Mesothelial cell of epicardium (in vitro differentiated cells): ENCODE measurements at regions not wholly inside any gene's neighbourhood (a gene's known extent, or its start where the extent isn't known, plus 50 kb on each side); places are given as distances from the start of the nearest gene placed in this dataset.
A peak's percentile ranks its signal among the peaks of the same experiment; 100 is the strongest.

Experiments
- DNase-seq, 2 experiments: peaks; one replicate each; pipeline ENCODE4 v3.0.0; 2021; ENCODE audit warnings: low spot score in 2 of 2; ENCODE audit not compliant: unreplicated experiment in 2 of 2
- H3K27ac Mint-ChIP-seq: 2 replicates; pipeline ENCODE4 v1.8.0; 2021; ENCODE audit warnings: mixed read lengths
- H3K27me3 Mint-ChIP-seq: 2 replicates; pipeline ENCODE4 v1.8.0; 2021; ENCODE audit warnings: low read depth, mixed read lengths
- H3K36me3 Mint-ChIP-seq: 2 replicates; pipeline ENCODE4 v1.8.0; 2021; ENCODE audit warnings: mixed read lengths
- H3K4me1 Mint-ChIP-seq: 2 replicates; pipeline ENCODE4 v1.8.0; 2021; ENCODE audit warnings: mixed read lengths
- H3K4me3 Mint-ChIP-seq: 2 replicates; pipeline ENCODE4 v1.8.0; 2021; ENCODE audit warnings: mild to moderate bottlenecking, moderate library complexity, mixed read lengths
- H3K9me3 Mint-ChIP-seq: 2 replicates; pipeline ENCODE4 v1.8.0; 2021; ENCODE audit warnings: mixed read lengths
- TF ChIP-seq, protein P1 (sequence below): fragments of 200-600 bp; sonication (generic); IDR thresholded peaks from one replicate; pipeline ENCODE4 v1.5.0; 2021; ENCODE audit warnings: antibody characterized with exemption; ENCODE audit not compliant: unreplicated experiment

DNA sequence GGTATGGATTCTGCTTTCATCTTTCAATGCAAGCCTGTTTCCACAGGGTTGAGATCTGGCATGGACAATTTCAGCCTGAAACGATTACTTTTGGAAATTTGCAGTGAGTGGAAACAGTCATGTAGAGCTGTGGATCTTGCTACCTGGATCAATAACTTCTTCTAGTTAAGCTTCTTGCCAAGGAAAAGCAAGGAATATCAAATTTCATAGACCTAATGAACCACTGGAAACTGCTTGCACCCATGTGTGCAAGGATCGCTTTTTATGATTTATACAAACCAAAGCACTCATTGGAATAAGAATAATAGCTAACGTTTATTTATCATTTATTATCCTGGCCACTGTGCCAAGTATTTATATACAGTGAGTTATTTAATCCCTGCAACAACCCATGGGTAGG lies 392.8 kb downstream of the KCNRG start:
- peaks cover 27% of the 10 kb centered on the region for H3K4me1 Mint-ChIP-seq
- no peaks in the 10 kb centered on the region for H3K36me3 Mint-ChIP-seq
- TF ChIP-seq, protein P1, sequence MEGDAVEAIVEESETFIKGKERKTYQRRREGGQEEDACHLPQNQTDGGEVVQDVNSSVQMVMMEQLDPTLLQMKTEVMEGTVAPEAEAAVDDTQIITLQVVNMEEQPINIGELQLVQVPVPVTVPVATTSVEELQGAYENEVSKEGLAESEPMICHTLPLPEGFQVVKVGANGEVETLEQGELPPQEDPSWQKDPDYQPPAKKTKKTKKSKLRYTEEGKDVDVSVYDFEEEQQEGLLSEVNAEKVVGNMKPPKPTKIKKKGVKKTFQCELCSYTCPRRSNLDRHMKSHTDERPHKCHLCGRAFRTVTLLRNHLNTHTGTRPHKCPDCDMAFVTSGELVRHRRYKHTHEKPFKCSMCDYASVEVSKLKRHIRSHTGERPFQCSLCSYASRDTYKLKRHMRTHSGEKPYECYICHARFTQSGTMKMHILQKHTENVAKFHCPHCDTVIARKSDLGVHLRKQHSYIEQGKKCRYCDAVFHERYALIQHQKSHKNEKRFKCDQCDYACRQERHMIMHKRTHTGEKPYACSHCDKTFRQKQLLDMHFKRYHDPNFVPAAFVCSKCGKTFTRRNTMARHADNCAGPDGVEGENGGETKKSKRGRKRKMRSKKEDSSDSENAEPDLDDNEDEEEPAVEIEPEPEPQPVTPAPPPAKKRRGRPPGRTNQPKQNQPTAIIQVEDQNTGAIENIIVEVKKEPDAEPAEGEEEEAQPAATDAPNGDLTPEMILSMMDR = no peak
- H3K9me3 Mint-ChIP-seq = no peaks in the 10 kb centered on the region
- DNase-seq = no peak
- no peak overlapping the region for H3K27ac Mint-ChIP-seq
- H3K27me3 Mint-ChIP-seq = no peaks in the 10 kb centered on the region
- no peak overlapping the region for H3K4me3 Mint-ChIP-seq

DNA sequence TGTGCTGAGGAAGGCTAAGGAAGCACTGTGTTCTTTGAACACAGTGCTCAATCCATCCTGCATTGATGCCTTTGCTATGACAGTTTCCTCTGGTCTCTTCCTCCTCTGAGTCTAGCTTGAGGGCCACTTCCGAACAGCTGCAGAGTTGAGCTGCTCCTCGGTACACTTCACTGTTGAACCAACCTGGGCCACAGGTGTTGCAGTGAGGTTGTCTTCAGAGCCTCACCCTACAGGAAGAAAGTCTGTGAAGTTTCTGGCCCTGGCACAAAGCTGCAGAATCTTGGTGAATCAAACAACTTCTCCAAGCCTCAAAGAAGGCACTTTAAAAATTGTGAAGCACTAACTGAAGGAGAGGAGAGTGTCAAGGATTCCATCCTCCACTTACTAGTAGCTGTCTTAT lies 394.0 kb downstream of the KCNRG start:
- H3K27ac Mint-ChIP-seq = no peak overlapping the region
- H3K27me3 Mint-ChIP-seq = no peaks in the 10 kb centered on the region
- no peaks in the 10 kb centered on the region for H3K36me3 Mint-ChIP-seq
- no peak overlapping the region for H3K4me3 Mint-ChIP-seq
- DNase-seq = no peak
- H3K9me3 Mint-ChIP-seq = no peaks in the 10 kb centered on the region
- peaks cover 23% of the 10 kb centered on the region for H3K4me1 Mint-ChIP-seq
- TF ChIP-seq, protein P1 = no peak

DNA sequence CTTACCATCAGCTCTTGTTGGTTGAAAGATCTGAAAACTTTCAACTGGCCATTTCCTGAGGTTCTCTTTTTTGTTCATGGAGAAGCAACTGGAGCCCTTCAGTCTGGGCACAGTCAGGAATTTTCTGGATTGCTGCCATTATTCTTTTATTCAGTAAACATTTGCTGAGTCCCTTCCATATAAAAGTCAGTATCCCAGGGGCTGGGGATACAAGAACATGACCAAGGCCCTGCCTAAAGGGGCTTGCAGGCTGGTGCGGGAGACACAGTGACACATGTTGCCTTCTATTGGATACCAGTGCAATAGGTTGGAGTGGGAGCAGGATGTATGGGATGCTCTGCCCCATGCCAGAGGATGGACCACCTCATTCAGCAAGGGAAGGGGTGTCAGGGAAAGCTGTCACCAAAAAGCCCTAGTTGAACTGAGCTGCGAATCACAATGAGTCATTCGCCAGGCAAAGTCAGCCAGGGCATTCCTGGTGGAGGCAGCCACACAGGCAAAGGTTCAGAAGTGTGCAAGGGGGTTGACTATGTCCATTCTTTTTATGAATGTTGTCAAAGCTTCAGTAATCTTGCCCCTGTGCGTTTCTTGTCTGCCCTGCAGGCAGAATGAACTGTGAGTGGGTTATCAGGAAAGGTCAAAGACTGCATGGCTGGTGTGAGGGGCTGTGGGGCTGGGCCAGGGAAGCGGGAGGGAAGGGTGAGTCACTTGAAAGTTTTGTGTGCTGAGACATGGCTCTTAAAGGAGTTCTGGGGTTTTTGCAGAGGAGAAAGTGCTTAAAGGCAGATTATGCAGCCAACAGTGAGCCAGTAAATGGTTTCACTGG lies 395.9 kb downstream of the KCNRG start:
- TF ChIP-seq, protein P1 = no peak
- H3K9me3 Mint-ChIP-seq = peaks cover 13% of the 10 kb centered on the region
- no peak overlapping the region for H3K4me3 Mint-ChIP-seq
- peaks cover 10% of the 10 kb centered on the region for H3K36me3 Mint-ChIP-seq
- peak overlapping the region; percentile 15 for H3K27ac Mint-ChIP-seq
- no peak for DNase-seq
- H3K27me3 Mint-ChIP-seq = no peaks in the 10 kb centered on the region
- H3K4me1 Mint-ChIP-seq = peaks cover 23% of the 10 kb centered on the region

DNA sequence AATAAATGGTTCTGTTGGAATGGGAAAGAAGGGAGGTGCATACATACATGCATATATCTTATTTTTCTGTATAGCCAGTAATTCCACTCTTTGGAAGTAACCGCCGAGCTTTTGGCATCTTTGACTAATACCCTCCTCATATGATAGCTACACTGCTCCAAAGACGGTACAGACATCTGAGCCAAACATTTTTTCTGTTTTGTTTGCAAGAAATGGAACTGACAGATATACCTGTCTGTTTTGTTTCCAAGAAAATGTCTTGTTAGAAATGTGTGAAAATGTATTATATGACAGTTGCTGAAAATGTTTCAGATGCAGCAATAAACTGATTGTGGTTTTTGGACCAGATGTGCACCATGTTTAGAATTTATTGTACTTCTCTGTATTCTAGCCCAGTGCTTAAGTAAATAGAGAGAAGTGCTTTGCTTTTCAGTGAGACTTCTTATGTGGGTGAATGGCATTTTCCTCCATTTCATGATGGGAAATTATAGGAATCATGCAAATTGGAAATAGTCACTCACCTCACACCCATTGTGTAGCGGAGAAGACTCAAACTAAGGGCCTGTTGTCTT lies 396.9 kb downstream of the KCNRG start:
- H3K36me3 Mint-ChIP-seq = peaks cover 10% of the 10 kb centered on the region
- TF ChIP-seq, protein P1 = no peak
- no peak for DNase-seq
- no peaks in the 10 kb centered on the region for H3K27me3 Mint-ChIP-seq
- peaks cover 15% of the 10 kb centered on the region for H3K9me3 Mint-ChIP-seq
- peaks cover 23% of the 10 kb centered on the region for H3K4me1 Mint-ChIP-seq
- no peak overlapping the region for H3K27ac Mint-ChIP-seq
- H3K4me3 Mint-ChIP-seq = no peak overlapping the region

DNA sequence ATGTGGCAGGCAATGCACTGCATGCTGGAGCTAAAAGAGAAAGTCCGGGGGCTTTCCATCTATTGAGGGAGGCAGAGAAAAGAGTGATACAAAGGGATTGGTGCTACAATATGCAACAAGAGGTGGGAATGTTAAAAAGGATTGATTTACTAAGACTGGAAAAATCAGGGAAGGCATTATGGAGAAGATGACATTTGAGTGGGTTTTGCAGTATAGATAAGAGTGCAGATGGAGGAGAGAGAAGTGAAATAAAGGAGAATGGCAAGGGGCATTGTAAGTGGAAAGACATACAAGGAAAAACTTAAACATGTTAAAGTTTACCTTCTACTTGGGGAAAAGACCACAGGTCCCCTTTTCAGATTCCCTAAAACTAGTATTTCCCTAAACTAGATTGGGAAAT lies 399.4 kb downstream of the KCNRG start:
- H3K27me3 Mint-ChIP-seq = no peaks in the 10 kb centered on the region

More for the DNA sequence above, 399.4 kb downstream of the KCNRG start:
- no peak overlapping the region for H3K27ac Mint-ChIP-seq
- H3K9me3 Mint-ChIP-seq = peaks cover 15% of the 10 kb centered on the region
- DNase-seq = no peak
- no peak overlapping the region for H3K4me3 Mint-ChIP-seq
- peaks cover 23% of the 10 kb centered on the region for H3K4me1 Mint-ChIP-seq
- H3K36me3 Mint-ChIP-seq = peaks cover 10% of the 10 kb centered on the region
- TF ChIP-seq, protein P1 = no peak
